GM19328 (cell line): ENCODE measurements at regions not wholly inside any gene's neighbourhood (a gene's known extent, or its start where the extent isn't known, plus 50 kb on each side); places are given as distances from the start of the nearest gene placed in this dataset.
"Not testable (repeated sequence)": the region's sequence is repeated elsewhere in the genome, so short reads cannot be mapped to it uniquely, and the experiment has no call there.

Experiments used
- ATAC-seq: cut with Tn5 transposase; IDR thresholded peaks from one replicate; pipeline ENCODE4 v1.9.1; 2021; ENCODE audit warnings: mild to moderate bottlenecking, moderate library complexity; ENCODE audit not compliant: unreplicated experiment

- no peak for ATAC-seq
Observed at GRCh38 chr1:212495766-212496494, 63.2 kb downstream of the NENF start.

GRCh38 chr1:212496682-212497081, 64.0 kb downstream of the NENF start:
- ATAC-seq, result no peak

GRCh38 chr1:212497553-212497952, 64.8 kb downstream of the NENF start:
- ATAC-seq, result no peak

- ATAC-seq, result no peak
Observed at GRCh38 chr1:212498283-212499040, 65.7 kb downstream of the NENF start.

- no peak for ATAC-seq
Observed at GRCh38 chr1:212500351-212500750, 67.6 kb downstream of the NENF start.

GRCh38 chr1:212500983-212501382, 68.3 kb downstream of the NENF start:
- ATAC-seq, result no peak

- ATAC-seq, result no peak
Observed at GRCh38 chr1:212503714-212504113, 71.0 kb downstream of the NENF start.

- ATAC-seq, result no peak
Observed at GRCh38 chr1:212504171-212504803, 71.6 kb downstream of the NENF start.

GRCh38 chr1:212506666-212507065, 73.9 kb downstream of the NENF start:
- no peak for ATAC-seq

GRCh38 chr1:212507369-212507768, 74.6 kb downstream of the NENF start:
- no peak for ATAC-seq

GRCh38 chr1:212512816-212513559, 80.3 kb downstream of the NENF start:
- no peak for ATAC-seq

GRCh38 chr1:212513586-212513985, 80.9 kb downstream of the NENF start:
- no peak for ATAC-seq

GRCh38 chr1:212514056-212514614, 81.4 kb downstream of the NENF start:
- no peak for ATAC-seq

- ATAC-seq, result no peak
Observed at GRCh38 chr1:212514782-212515181, 82.1 kb downstream of the NENF start.

GRCh38 chr1:212515329-212515760, 82.6 kb downstream of the NENF start:
- no peak for ATAC-seq

GRCh38 chr1:212516012-212516411, 83.3 kb downstream of the NENF start:
- ATAC-seq, result not testable (repeated sequence)

GRCh38 chr1:212518188-212519054, 85.7 kb downstream of the NENF start:
- no peak for ATAC-seq

GRCh38 chr1:212519131-212519530, 86.4 kb downstream of the NENF start:
- ATAC-seq, result no peak

GRCh38 chr1:212520299-212520698, 87.6 kb downstream of the NENF start:
- no peak for ATAC-seq

- ATAC-seq, result no peak
Observed at GRCh38 chr1:212520746-212521145, 87.8 kb upstream of the ATF3 start.
